ENCODE measurements at regions not wholly inside any gene's neighbourhood (a gene's known extent, or its start where the extent isn't known, plus 50 kb on each side); places are given as distances from the start of the nearest gene placed in this dataset.
A peak's percentile ranks its signal among the peaks of the same experiment; 100 is the strongest.
"Not testable (repeated sequence)": the region's sequence is repeated elsewhere in the genome, so short reads cannot be mapped to it uniquely, and the experiment has no call there.

GRCh38 chr3:29181872-29182271, 99.0 kb upstream of the RBMS3 start:
- intact Hi-C loops (cut with DNase I, micrococcal nuclease): no loop called here
- DNase-seq (no peak), ATAC-seq (no peak)

GRCh38 chr3:29182828-29183227, 98.0 kb upstream of the RBMS3 start:
- intact Hi-C loops (cut with DNase I, micrococcal nuclease); DNase-seq; ATAC-seq: not testable (repeated sequence)

- intact Hi-C loops (cut with DNase I, micrococcal nuclease): no loop called here
- ATAC-seq (no peak), DNase-seq (no peak)
Measured at GRCh38 chr3:29183346-29184087, 97.4 kb upstream of the RBMS3 start.

GRCh38 chr3:29185706-29186105, 95.2 kb upstream of the RBMS3 start:
- ATAC-seq (no peak), DNase-seq (no peak)
- intact Hi-C loops (cut with DNase I, micrococcal nuclease): no loop called here

GRCh38 chr3:29186131-29186599, 94.7 kb upstream of the RBMS3 start:
- ATAC-seq (no peak), DNase-seq (no peak)
- intact Hi-C loops (cut with DNase I, micrococcal nuclease): no loop called here

GRCh38 chr3:29186982-29187725, 93.7 kb upstream of the RBMS3 start:
- ATAC-seq: no peak
- intact Hi-C loops (cut with DNase I, micrococcal nuclease): no loop called here
- DNase-seq: no peak

GRCh38 chr3:29189328-29189727, 91.5 kb upstream of the RBMS3 start:
- DNase-seq: no peak
- ATAC-seq: no peak
- intact Hi-C loops (cut with DNase I, micrococcal nuclease): no loop called here

- intact Hi-C loops (cut with DNase I, micrococcal nuclease): no loop called here
- ATAC-seq (no peak), DNase-seq (no peak)
Measured at GRCh38 chr3:29194139-29194538, 86.7 kb upstream of the RBMS3 start.

- intact Hi-C loops (cut with DNase I, micrococcal nuclease): no loop called here
Measured at GRCh38 chr3:29195056-29195455, 85.8 kb upstream of the RBMS3 start.

GRCh38 chr3:29201604-29202003, 79.3 kb upstream of the RBMS3 start:
- no peak for ATAC-seq
- no peak for DNase-seq
- intact Hi-C loops (cut with DNase I, micrococcal nuclease): no loop called here

More at GRCh38 chr3:29195056-29195455, 85.8 kb upstream of the RBMS3 start:
- ATAC-seq: no peak
- DNase-seq: no peak

- DNase-seq: no peak
- peak; percentile 75 for ATAC-seq
- intact Hi-C loops (cut with DNase I, micrococcal nuclease): no loop called here
Measured at GRCh38 chr3:29202378-29202777, 78.5 kb upstream of the RBMS3 start.

- DNase-seq (no peak), ATAC-seq (no peak)
- intact Hi-C loops (cut with DNase I, micrococcal nuclease): no loop called here
Measured at GRCh38 chr3:29203851-29204250, 77.0 kb upstream of the RBMS3 start.

- intact Hi-C loops (cut with DNase I, micrococcal nuclease): no loop called here
- ATAC-seq (no peak), DNase-seq (no peak)
Measured at GRCh38 chr3:29207427-29207826, 73.4 kb upstream of the RBMS3 start.

GRCh38 chr3:29212789-29213433, 68.0 kb upstream of the RBMS3 start:
- intact Hi-C loops (cut with DNase I, micrococcal nuclease): no loop called here
- no peak for DNase-seq
- peak; percentile 41 for ATAC-seq

- ATAC-seq: no peak
- DNase-seq: no peak
- intact Hi-C loops (cut with DNase I, micrococcal nuclease): no loop called here
Measured at GRCh38 chr3:29214009-29214658, 66.7 kb upstream of the RBMS3 start.

- ATAC-seq: no peak
- intact Hi-C loops (cut with DNase I, micrococcal nuclease): no loop called here
- DNase-seq: no peak
Measured at GRCh38 chr3:29215948-29216347, 64.9 kb upstream of the RBMS3 start.

- no peak for ATAC-seq
- intact Hi-C loops (cut with DNase I, micrococcal nuclease): no loop called here
- DNase-seq: no peak
Measured at GRCh38 chr3:29226706-29227105, 54.2 kb upstream of the RBMS3 start.

GRCh38 chr3:29227307-29227706, 53.6 kb upstream of the RBMS3 start:
- DNase-seq (no peak), ATAC-seq (no peak)
- intact Hi-C loops (cut with DNase I, micrococcal nuclease): no loop called here
